ENCODE measurements at regions not wholly inside any gene's neighbourhood (a gene's known extent, or its start where the extent isn't known, plus 50 kb on each side); places are given as distances from the start of the nearest gene placed in this dataset.

DNA sequence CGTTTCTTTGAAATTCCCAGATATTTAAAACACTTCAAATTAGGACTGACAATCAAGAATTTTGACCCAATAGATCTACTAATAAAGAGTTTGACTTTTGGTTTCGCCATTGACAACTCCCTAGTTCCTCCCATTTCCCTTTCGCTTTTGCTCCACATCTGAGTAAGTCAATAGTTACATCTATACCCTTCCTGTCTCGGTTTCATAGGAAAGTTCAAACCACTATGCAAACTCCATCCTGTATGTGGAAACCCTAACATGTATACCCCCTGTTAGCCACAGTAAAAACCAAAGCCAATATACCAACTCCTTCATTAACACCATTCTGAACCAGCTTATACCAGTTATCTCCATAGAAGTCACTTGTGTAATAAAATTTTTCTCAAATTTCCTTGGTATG, 311.1 kb downstream of the MMUT start:
- TF ChIP-seq, protein P1, sequence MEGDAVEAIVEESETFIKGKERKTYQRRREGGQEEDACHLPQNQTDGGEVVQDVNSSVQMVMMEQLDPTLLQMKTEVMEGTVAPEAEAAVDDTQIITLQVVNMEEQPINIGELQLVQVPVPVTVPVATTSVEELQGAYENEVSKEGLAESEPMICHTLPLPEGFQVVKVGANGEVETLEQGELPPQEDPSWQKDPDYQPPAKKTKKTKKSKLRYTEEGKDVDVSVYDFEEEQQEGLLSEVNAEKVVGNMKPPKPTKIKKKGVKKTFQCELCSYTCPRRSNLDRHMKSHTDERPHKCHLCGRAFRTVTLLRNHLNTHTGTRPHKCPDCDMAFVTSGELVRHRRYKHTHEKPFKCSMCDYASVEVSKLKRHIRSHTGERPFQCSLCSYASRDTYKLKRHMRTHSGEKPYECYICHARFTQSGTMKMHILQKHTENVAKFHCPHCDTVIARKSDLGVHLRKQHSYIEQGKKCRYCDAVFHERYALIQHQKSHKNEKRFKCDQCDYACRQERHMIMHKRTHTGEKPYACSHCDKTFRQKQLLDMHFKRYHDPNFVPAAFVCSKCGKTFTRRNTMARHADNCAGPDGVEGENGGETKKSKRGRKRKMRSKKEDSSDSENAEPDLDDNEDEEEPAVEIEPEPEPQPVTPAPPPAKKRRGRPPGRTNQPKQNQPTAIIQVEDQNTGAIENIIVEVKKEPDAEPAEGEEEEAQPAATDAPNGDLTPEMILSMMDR (IDR thresholded peaks at IDR 0.05), result no peak
- no peak for TF ChIP-seq POLR2A (IDR thresholded peaks at IDR 0.05)
